HPDE6-E6E7 (cell line): ENCODE measurements at regions not wholly inside any gene's neighbourhood (a gene's known extent, or its start where the extent isn't known, plus 50 kb on each side); places are given as distances from the start of the nearest gene placed in this dataset.
"Not testable (repeated sequence)": the region's sequence is repeated elsewhere in the genome, so short reads cannot be mapped to it uniquely, and the experiment has no call there.

Experiments
- DNase-seq: peaks from one replicate; pipeline ENCODE4 v3.0.0; 2011; ENCODE audit warnings: missing footprints; ENCODE audit errors: extremely low spot score

- DNase-seq, result no peak
These were observed 122.8 kb downstream of the ZNF365 start for GRCh38 chr10:62496925-62497324.

DNA sequence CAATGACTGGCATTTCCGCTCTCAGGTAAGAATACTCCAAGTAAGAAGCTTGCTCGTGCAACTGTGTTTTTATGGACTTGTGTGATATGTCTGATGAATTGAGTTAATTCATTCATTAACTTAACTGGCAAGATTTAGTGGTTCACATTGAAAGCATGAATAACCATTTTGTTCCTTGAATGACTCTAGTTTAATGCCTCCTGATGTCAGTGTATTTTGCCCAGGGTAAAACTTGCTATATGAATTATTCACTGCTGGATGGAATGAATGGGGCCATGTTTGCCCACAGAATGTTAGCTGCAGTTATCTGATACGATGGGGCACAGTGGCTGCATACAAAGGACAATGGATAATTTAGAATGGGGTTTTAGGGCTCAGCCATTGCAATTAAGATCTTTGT is 124.1 kb downstream of the ZNF365 start:
- DNase-seq, result no peak

DNA sequence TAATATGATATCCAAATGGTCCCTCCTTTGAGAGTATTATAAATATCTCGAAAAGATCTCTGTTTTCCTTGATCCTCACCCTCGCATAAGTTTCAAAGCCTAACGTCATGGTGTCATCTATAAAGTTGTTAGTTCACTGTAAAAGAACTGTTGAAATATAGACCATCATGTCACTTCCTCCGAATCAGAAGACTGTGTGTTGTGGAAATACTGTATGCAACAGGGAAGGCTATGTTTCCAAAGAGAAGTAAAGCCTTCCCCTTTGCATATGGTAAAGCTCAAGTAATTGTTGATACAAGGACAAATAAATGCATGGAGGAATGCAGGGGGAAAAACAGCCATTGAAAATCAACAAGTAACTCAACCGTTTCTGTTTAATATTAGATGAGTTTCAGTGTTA is 125.9 kb downstream of the ZNF365 start:
- DNase-seq, result not testable (repeated sequence)

DNA sequence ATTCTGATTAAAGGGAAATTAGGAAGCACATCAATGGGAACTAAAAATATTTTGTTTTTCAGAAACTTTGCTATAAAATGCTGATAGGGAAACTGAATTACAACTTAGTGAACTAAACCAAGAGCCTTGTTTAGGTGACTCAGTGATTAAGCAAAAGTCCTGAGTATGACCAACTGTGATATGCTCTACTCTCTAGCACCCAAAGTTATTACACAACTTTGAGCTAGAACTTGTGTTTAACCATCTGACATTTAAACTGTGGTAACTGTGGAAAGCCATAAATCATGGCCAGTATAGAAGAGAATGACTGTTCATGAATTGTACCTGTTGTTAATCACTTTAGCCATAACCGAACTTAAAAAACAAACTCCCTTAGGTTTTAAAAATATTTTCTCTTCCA is 127.4 kb downstream of the ZNF365 start:
- no peak for DNase-seq

DNA sequence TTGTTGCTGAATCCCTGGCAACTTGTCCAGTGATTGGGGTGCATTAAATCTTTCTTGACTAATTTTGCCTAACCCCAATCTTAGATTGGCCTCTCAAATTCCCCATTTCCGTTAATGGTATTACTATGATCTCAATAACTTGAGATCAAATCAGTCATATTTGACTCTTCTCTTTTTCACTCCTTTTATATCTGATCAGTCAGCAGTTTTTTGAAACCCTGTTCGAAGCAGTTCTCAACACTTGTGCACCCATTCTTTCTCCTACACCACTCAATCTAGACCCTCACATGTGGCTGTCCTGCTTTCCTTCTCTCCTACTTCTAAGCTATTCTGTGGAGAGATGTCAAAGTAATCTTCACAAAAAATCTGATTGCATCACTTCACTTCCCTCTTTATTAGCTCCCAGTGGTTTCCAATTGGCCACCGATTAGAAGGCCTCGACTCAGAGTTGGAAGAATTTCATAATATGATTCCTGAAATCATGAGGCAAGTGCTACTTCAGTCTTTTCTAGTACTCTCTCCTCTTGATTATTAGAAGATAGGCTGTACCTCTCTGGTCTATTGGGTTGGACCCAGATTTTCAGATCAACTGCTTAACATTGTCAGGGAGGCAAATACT is 128.9 kb downstream of the ZNF365 start:
- DNase-seq, result no peak

- DNase-seq, result no peak
These were observed 129.7 kb downstream of the ZNF365 start for GRCh38 chr10:62503872-62504271.

GRCh38 chr10:62506371-62506770 is 132.2 kb downstream of the ZNF365 start:
- no peak for DNase-seq

DNA sequence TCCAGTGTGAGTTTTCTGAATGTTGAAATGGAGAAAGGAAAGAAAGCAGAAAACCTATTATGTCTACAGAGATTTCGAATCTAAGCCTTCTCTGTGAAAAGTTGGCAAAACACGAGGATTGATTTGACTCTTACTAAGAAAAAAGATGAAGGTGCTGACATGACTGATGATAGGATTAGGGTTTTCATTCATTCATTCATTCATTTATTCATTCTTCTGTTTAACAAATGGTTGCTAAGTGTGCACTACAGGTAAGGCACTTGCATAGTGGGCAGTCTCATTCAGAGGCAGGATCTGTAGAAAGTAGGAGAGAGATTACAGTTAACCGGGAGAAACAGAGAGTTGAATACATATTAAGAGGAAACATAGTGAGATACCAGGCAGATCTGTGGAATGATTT is 137.1 kb downstream of the ZNF365 start:
- DNase-seq, result no peak

- DNase-seq, result no peak
These were observed 137.5 kb downstream of the ZNF365 start for GRCh38 chr10:62511656-62512055.

DNA sequence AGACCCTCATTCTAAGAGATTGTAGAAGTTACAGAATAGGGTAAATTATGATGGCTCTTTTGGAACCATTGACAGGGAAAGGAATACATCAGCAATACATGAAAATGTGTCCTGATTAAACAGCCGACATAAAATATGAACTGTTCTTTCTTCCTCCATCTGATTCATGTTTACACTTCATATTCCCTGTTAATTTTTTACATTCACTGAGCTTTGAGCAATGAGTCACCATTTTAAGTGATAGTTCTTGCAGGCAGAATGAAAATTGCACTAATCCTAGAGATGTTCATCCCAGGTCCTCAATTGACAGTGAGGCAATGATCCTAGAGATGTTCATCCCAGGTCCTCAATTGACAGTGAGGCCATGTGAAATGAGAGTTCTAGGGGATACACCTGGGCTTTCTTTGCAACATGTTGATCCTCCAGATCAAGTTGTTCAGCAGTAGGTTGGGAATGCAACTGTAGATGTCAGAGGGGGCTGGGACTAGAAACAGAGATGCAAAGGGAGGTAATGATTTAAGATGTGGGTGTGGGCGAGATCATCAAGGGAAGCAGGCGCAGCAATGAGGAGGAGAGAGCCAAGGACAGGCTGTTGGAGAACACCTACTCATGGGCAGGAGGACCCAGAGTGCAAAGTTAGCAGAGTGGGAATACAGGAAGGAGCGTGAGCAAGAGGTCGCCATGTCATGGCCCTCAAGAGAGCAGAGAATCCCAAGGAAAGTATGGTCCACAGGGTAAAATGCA is 138.7 kb downstream of the ZNF365 start:
- DNase-seq, result peak; percentile 13

DNA sequence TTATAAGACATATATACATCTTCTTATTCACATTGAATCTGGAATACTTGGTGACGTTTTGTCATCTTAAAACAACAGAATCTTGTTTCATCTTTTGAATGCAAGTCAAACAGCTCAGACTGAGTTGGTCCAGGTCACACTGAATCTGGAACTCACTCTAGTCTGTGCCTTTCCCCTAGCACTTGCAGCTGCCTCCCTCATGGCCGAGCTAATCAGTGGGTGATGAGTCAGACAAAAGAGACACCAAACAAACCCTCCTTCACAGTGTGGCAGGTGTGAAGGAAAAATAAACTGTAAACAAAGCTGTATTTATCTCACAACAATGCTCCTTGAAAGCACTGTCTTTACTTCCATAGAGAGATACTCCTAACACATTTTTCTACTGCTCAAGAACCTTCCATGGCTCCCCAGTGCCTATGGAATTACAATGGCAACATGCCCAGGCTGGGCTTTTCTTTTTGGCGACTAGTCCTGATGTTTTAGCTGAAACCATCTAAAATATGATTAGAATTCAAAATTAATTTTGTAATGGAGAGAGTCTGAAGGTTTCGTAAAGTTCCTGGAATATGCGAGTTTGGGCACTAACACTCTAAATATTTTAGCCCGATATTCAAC is 140.0 kb downstream of the ZNF365 start:
- no peak for DNase-seq

DNA sequence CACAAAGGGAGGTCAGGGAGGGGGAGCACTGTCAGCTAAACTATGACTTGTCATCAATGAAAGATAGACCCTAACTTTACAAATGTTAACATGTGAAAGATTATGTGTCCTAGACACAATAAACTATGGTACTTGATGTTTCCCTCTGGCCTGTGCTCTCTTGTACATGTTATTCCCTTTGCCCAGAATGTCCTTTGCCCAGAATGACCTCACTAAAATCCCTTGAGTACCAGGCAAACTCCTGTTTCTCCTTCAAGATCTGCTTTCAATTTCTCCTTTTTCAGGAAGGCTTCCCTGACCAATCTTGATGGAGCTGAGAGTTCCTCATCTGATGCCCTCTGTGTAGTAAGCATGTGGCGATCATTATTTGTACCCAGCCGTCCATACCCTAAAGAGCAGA is 143.1 kb downstream of the ZNF365 start:
- DNase-seq, result no peak

DNA sequence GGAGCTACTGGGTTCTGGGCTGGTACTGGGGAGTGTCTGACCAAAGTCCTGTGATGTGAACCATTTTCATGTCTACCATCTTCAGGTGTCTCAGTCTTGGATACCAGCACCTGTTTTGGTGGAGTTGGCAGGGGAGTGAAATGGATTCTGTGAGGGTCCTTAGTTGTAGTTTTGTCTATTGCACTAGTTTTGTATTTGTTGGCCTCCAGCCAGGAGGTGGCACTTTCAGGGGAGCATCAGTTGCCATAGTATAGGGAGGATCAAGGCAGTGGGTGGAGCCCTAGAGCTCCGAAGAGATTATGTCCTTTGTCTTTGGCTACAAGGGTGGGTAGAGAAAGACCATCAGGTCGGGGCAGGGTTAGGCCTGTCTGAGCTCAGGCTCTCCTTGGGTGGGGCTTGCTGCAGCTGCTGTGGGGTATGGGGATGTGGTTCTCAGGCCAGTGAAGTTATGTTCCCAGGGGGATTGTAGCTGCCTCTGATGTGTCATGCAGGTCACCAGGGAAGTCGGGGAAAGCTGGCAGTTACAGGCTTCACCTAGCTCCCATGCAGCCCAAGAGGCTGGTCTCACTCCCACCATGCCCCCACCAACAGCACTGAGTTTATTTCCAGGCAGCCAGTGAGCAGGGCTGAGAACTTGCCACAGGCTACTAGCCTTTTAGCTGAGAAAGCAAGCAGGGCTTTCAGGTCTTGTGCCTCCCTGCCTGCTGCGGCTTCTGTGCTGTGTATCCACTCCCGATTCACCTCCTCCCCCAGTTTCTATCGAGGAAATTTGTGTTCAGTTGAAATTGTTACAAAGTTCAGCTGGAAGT is 153.1 kb downstream of the ZNF365 start:
- no peak for DNase-seq

DNA sequence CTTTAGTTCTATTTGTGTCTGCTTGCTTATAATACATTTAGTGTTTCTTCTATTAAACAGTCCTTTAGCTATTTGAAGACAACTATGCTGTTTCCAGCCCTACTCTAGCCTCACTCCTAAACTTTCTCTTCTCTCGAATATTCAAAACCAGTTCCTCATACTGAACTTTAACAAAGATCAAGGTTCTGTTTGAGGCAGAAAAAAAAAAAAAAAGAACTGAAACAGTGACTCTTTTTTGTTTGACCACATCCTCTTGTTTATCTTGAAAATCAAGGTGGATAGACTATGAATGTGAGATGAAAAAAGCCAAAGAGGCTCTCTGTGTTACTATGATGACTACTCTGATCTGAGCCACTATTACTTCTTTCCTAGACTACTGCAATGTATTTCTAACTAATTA is 154.3 kb downstream of the ZNF365 start:
- DNase-seq, result no peak

DNA sequence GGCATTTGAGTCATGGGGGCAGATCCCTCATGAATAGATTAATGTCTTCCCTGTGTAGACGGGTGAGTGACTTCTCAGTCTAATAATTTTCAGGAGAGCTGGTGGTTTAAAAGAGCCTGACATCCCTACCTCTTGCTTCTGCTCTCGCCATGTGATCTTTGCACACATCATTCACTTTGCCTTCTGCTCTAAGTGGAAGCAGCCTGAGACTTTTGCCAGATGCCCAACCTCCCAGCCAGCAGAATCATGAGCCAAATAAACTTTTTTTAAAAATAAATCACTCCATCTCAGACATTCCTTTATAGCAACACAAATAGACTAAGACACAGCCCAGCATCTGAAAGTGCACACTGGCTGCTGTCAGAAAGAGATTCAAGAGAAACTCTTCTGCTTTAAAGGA is 155.2 kb downstream of the ZNF365 start:
- DNase-seq, result no peak

GRCh38 chr10:62534031-62534430 is 159.9 kb downstream of the ZNF365 start:
- no peak for DNase-seq

- no peak for DNase-seq
These were observed 164.4 kb downstream of the ZNF365 start for GRCh38 chr10:62538606-62539005.

DNA sequence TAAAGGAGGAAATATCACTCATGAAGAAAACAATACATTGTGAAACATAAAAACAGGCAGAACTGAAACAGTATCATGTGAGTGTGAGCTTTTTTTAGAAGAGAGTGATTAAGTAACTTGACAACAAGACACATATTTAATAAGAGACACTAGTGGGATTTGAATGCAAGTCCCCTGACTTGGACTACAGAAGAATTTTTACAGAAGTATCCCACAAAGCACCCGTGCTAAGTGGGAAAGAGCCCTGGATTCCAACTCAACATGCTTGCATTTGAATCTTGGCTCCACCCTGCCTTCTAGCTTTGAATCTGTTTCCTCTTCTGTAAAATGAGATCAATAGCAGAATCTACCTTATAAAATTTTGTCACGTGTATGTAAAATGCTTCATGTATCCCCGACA is 166.2 kb downstream of the ZNF365 start:
- no peak for DNase-seq

GRCh38 chr10:62541811-62542210 is 167.6 kb downstream of the ZNF365 start:
- DNase-seq, result no peak

GRCh38 chr10:62543571-62544355 is 169.6 kb downstream of the ZNF365 start:
- DNase-seq, result no peak
